ENCODE measurements at regions not wholly inside any gene's neighbourhood (a gene's known extent, or its start where the extent isn't known, plus 50 kb on each side); places are given as distances from the start of the nearest gene placed in this dataset.

- TF ChIP-seq, protein P1, sequence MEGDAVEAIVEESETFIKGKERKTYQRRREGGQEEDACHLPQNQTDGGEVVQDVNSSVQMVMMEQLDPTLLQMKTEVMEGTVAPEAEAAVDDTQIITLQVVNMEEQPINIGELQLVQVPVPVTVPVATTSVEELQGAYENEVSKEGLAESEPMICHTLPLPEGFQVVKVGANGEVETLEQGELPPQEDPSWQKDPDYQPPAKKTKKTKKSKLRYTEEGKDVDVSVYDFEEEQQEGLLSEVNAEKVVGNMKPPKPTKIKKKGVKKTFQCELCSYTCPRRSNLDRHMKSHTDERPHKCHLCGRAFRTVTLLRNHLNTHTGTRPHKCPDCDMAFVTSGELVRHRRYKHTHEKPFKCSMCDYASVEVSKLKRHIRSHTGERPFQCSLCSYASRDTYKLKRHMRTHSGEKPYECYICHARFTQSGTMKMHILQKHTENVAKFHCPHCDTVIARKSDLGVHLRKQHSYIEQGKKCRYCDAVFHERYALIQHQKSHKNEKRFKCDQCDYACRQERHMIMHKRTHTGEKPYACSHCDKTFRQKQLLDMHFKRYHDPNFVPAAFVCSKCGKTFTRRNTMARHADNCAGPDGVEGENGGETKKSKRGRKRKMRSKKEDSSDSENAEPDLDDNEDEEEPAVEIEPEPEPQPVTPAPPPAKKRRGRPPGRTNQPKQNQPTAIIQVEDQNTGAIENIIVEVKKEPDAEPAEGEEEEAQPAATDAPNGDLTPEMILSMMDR (IDR thresholded peaks at IDR 0.05), result no peak
- TF ChIP-seq POLR2A (IDR thresholded peaks at IDR 0.05) (no peak), POLR2AphosphoS5 (IDR thresholded peaks at IDR 0.05) (no peak), EP300 (IDR thresholded peaks at IDR 0.05) (no peak)
These were observed 250.8 kb upstream of the DLGAP1 start for GRCh38 chr18:4705894-4706293.
